Naive thymus-derived CD8-positive, alpha-beta T cell (primary cell): ENCODE measurements at regions not wholly inside any gene's neighbourhood (a gene's known extent, or its start where the extent isn't known, plus 50 kb on each side); places are given as distances from the start of the nearest gene placed in this dataset.

Experiments
- ATAC-seq, 2 donors: fragments of 150-1000 bp; cut with Tn5 transposase in 1 of 2; sonication (Bioruptor Pico), chemical (Tn5 transposase) in 1 of 2; 1 replicate in 1 of 2; 2 replicates in 1 of 2; pipeline ENCODE4 v1.10.0; 2021; ENCODE audit warnings: mild to moderate bottlenecking in 2 of 2, moderate library complexity in 2 of 2
- POLR2A ChIA-PET: fragments of 350-600 bp; sonication (Branson Sonifier 250); formaldehyde crosslinking; loops from one replicate; lab custom pipeline; 2021; ENCODE audit warnings: antibody characterized with exemption; lab: Charles Lee
- DNase-seq, 10 donors: peaks; one replicate each; pipeline versions ENCODE4 v3.0.0 to v3.0.0-alpha.2; 2020 to 2022
- H3K27ac Mint-ChIP-seq, 10 donors: one replicate each; pipeline ENCODE4 v1.8.0; 2020 to 2022; ENCODE audit warnings: mild to moderate bottlenecking in 10 of 10, mixed read lengths in 10 of 10, moderate library complexity in 4 of 10, inconsistent platforms in 1 of 10
- H3K27me3 Mint-ChIP-seq, 5 donors: one replicate each; pipeline ENCODE4 v1.8.0; 2021 to 2022; ENCODE audit warnings: mixed read lengths in 5 of 5
- H3K36me3 Mint-ChIP-seq, 3 donors: one replicate each; pipeline ENCODE4 v1.8.0; 2020 to 2022; ENCODE audit warnings: mixed read lengths in 3 of 3, mild to moderate bottlenecking in 2 of 3, inconsistent platforms in 1 of 3
- H3K4me1 Mint-ChIP-seq, 4 donors: one replicate each; pipeline ENCODE4 v1.8.0; 2021 to 2022; ENCODE audit warnings: mixed read lengths in 4 of 4
- H3K4me3 Mint-ChIP-seq, 10 donors: one replicate each; pipeline ENCODE4 v1.8.0; 2020 to 2022; ENCODE audit warnings: mild to moderate bottlenecking in 10 of 10, mixed read lengths in 10 of 10, moderate library complexity in 6 of 10, inconsistent platforms in 1 of 10
- H3K9me3 Mint-ChIP-seq, 9 donors: one replicate each; pipeline ENCODE4 v1.8.0; 2020 to 2022; ENCODE audit warnings: mixed read lengths in 9 of 9, mild to moderate bottlenecking in 3 of 9, inconsistent platforms in 1 of 9, moderate library complexity in 1 of 9

- Mint-ChIP-seq H3K9me3 (peaks cover 3 to 27% (median 15%) of the 10 kb centered on the region in 9 donors), H3K4me3 (no peak overlapping the region), H3K4me1 (no peaks in the 10 kb centered on the region), H3K36me3 (peaks cover 0 to 5% (median 0%) of the 10 kb centered on the region in 3 donors), H3K27me3 (no peaks in the 10 kb centered on the region), H3K27ac (no peak overlapping the region)
- ATAC-seq (no peak), DNase-seq (no peak)
- POLR2A ChIA-PET = no interaction called here
Measured at GRCh38 chr7:68512466-68512865, 1085.8 kb upstream of the AUTS2 start.

GRCh38 chr7:68518060-68518459 lies 1080.2 kb upstream of the AUTS2 start:
- ATAC-seq = no peak
- Mint-ChIP-seq H3K27me3 (peaks cover 0 to 2% (median 0%) of the 10 kb centered on the region in 5 donors), H3K4me3 (no peak overlapping the region), H3K9me3 (peaks cover 3 to 20% (median 10%) of the 10 kb centered on the region in 9 donors), H3K4me1 (no peaks in the 10 kb centered on the region), H3K36me3 (no peaks in the 10 kb centered on the region), H3K27ac (no peak overlapping the region)
- POLR2A ChIA-PET = no interaction called here
- DNase-seq = no peak

GRCh38 chr7:68524126-68524525 lies 1074.1 kb upstream of the AUTS2 start:
- H3K36me3 Mint-ChIP-seq = no peaks in the 10 kb centered on the region
- H3K27me3 Mint-ChIP-seq = peaks cover 0 to 2% (median 0%) of the 10 kb centered on the region in 5 donors
- DNase-seq (no peak), ATAC-seq (no peak)
- no peaks in the 10 kb centered on the region for H3K4me1 Mint-ChIP-seq
- H3K4me3 Mint-ChIP-seq = no peak overlapping the region
- POLR2A ChIA-PET = no interaction called here
- H3K27ac Mint-ChIP-seq = no peak overlapping the region
- peaks cover 0 to 49% (median 21%) of the 10 kb centered on the region in 9 donors for H3K9me3 Mint-ChIP-seq

- Mint-ChIP-seq H3K4me3 (no peak overlapping the region), H3K4me1 (no peaks in the 10 kb centered on the region), H3K27me3 (no peaks in the 10 kb centered on the region), H3K9me3 (peaks cover 0 to 35% (median 16%) of the 10 kb centered on the region in 9 donors), H3K36me3 (no peaks in the 10 kb centered on the region), H3K27ac (no peak overlapping the region)
- POLR2A ChIA-PET = no interaction called here
- DNase-seq (no peak), ATAC-seq (no peak)
Measured at GRCh38 chr7:68529221-68529620, 1069.1 kb upstream of the AUTS2 start.

- DNase-seq = no peak
- no peak overlapping the region for H3K4me3 Mint-ChIP-seq
- no peaks in the 10 kb centered on the region for H3K36me3 Mint-ChIP-seq
- ATAC-seq = no peak
- POLR2A ChIA-PET = no interaction called here
- H3K4me1 Mint-ChIP-seq = no peaks in the 10 kb centered on the region
- H3K9me3 Mint-ChIP-seq = peaks cover 0 to 10% (median 6%) of the 10 kb centered on the region in 9 donors
- no peaks in the 10 kb centered on the region for H3K27me3 Mint-ChIP-seq
- no peak overlapping the region for H3K27ac Mint-ChIP-seq
Measured at GRCh38 chr7:68535266-68535665, 1063.0 kb upstream of the AUTS2 start.

- POLR2A ChIA-PET = no interaction called here
Measured at GRCh38 chr7:68537051-68537773, 1061.1 kb upstream of the AUTS2 start.

GRCh38 chr7:68537774-68538071 lies 1060.6 kb upstream of the AUTS2 start:
- DNase-seq (no peak), ATAC-seq (no peak)
- POLR2A ChIA-PET = no interaction called here
- no peaks in the 10 kb centered on the region for H3K4me1 Mint-ChIP-seq
- peaks cover 0 to 20% (median 7%) of the 10 kb centered on the region in 9 donors for H3K9me3 Mint-ChIP-seq
- no peak overlapping the region for H3K27ac Mint-ChIP-seq
- no peaks in the 10 kb centered on the region for H3K27me3 Mint-ChIP-seq
- H3K4me3 Mint-ChIP-seq = no peak overlapping the region
- H3K36me3 Mint-ChIP-seq = no peaks in the 10 kb centered on the region

More at GRCh38 chr7:68537051-68537773, 1061.1 kb upstream of the AUTS2 start:
- no peaks in the 10 kb centered on the region for H3K4me1 Mint-ChIP-seq
- peaks cover 0 to 20% (median 7%) of the 10 kb centered on the region in 9 donors for H3K9me3 Mint-ChIP-seq
- DNase-seq (no peak), ATAC-seq (no peak)
- no peak overlapping the region for H3K4me3 Mint-ChIP-seq
- no peaks in the 10 kb centered on the region for H3K36me3 Mint-ChIP-seq
- H3K27ac Mint-ChIP-seq = no peak overlapping the region
- no peaks in the 10 kb centered on the region for H3K27me3 Mint-ChIP-seq

- no peak overlapping the region for H3K27ac Mint-ChIP-seq
- no peaks in the 10 kb centered on the region for H3K36me3 Mint-ChIP-seq
- peaks cover 0 to 20% (median 11%) of the 10 kb centered on the region in 9 donors for H3K9me3 Mint-ChIP-seq
- ATAC-seq = no peak
- H3K27me3 Mint-ChIP-seq = no peaks in the 10 kb centered on the region
- H3K4me3 Mint-ChIP-seq = no peak overlapping the region
- POLR2A ChIA-PET = no interaction called here
- DNase-seq = no peak
- H3K4me1 Mint-ChIP-seq = no peaks in the 10 kb centered on the region
Measured at GRCh38 chr7:68542831-68543230, 1055.4 kb upstream of the AUTS2 start.

GRCh38 chr7:68544851-68545250 lies 1053.4 kb upstream of the AUTS2 start:
- Mint-ChIP-seq H3K4me3 (no peak overlapping the region), H3K27me3 (no peaks in the 10 kb centered on the region), H3K4me1 (no peaks in the 10 kb centered on the region), H3K27ac (no peak overlapping the region), H3K36me3 (no peaks in the 10 kb centered on the region), H3K9me3 (peaks cover 0 to 18% (median 10%) of the 10 kb centered on the region in 9 donors)
- DNase-seq = no peak
- ATAC-seq = no peak
- POLR2A ChIA-PET = no interaction called here

GRCh38 chr7:68547181-68547580 lies 1051.1 kb upstream of the AUTS2 start:
- DNase-seq (no peak), ATAC-seq (no peak)
- Mint-ChIP-seq H3K4me3 (no peak overlapping the region), H3K27ac (no peak overlapping the region), H3K9me3 (peaks cover 0 to 14% (median 2%) of the 10 kb centered on the region in 9 donors), H3K4me1 (no peaks in the 10 kb centered on the region), H3K27me3 (no peaks in the 10 kb centered on the region), H3K36me3 (no peaks in the 10 kb centered on the region)
- POLR2A ChIA-PET = no interaction called here

GRCh38 chr7:68547799-68548198 lies 1050.5 kb upstream of the AUTS2 start:
- H3K4me1 Mint-ChIP-seq = no peaks in the 10 kb centered on the region
- H3K4me3 Mint-ChIP-seq = no peak overlapping the region
- H3K27ac Mint-ChIP-seq = no peak overlapping the region
- ATAC-seq = no peak
- no peaks in the 10 kb centered on the region for H3K36me3 Mint-ChIP-seq
- H3K9me3 Mint-ChIP-seq = peaks cover 0 to 14% (median 2%) of the 10 kb centered on the region in 9 donors
- no peaks in the 10 kb centered on the region for H3K27me3 Mint-ChIP-seq
- no peak for DNase-seq
- POLR2A ChIA-PET = no interaction called here

GRCh38 chr7:68550027-68550426 lies 1048.2 kb upstream of the AUTS2 start:
- Mint-ChIP-seq H3K9me3 (peaks cover 0 to 14% (median 5%) of the 10 kb centered on the region in 9 donors), H3K27ac (no peak overlapping the region), H3K4me1 (no peaks in the 10 kb centered on the region), H3K36me3 (no peaks in the 10 kb centered on the region), H3K4me3 (no peak overlapping the region), H3K27me3 (no peaks in the 10 kb centered on the region)
- ATAC-seq (no peak), DNase-seq (no peak)
- POLR2A ChIA-PET = no interaction called here

- Mint-ChIP-seq H3K9me3 (peaks cover 0 to 14% (median 5%) of the 10 kb centered on the region in 9 donors), H3K27me3 (no peaks in the 10 kb centered on the region), H3K4me3 (no peak overlapping the region), H3K27ac (no peak overlapping the region), H3K4me1 (no peaks in the 10 kb centered on the region), H3K36me3 (no peaks in the 10 kb centered on the region)
- DNase-seq (no peak), ATAC-seq (no peak)
- POLR2A ChIA-PET = no interaction called here
Measured at GRCh38 chr7:68550635-68551034, 1047.6 kb upstream of the AUTS2 start.

- no peak for DNase-seq
- Mint-ChIP-seq H3K36me3 (peaks cover 0 to 4% (median 0%) of the 10 kb centered on the region in 3 donors), H3K27me3 (no peaks in the 10 kb centered on the region), H3K9me3 (peaks cover 0 to 12% (median 3%) of the 10 kb centered on the region in 9 donors), H3K4me1 (no peaks in the 10 kb centered on the region), H3K27ac (no peak overlapping the region), H3K4me3 (no peak overlapping the region)
- POLR2A ChIA-PET = no interaction called here
- ATAC-seq = no peak
Measured at GRCh38 chr7:68556537-68556936, 1041.7 kb upstream of the AUTS2 start.
